ENCODE measurements at regions not wholly inside any gene's neighbourhood (a gene's known extent, or its start where the extent isn't known, plus 50 kb on each side); places are given as distances from the start of the nearest gene placed in this dataset.

DNA sequence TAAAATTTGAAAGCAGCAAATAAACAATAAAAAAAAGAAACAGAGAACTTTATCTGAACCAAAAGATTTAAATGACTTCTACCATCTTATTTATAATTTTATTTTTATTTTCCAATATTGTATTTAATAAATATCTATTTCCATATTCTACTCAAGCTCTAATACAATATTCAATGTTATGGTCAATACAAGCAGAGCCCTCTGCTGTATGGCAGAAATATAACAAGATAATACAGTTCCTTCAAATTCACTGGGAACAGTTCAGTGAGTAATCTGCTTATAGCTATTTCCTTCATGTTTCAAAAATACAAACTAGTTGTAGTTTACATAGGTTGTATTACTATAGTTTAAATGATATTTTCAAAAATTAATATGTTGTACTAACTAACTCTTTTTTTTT is 332.7 kb downstream of the PRDM9 start:
- TF ChIP-seq, protein P1, sequence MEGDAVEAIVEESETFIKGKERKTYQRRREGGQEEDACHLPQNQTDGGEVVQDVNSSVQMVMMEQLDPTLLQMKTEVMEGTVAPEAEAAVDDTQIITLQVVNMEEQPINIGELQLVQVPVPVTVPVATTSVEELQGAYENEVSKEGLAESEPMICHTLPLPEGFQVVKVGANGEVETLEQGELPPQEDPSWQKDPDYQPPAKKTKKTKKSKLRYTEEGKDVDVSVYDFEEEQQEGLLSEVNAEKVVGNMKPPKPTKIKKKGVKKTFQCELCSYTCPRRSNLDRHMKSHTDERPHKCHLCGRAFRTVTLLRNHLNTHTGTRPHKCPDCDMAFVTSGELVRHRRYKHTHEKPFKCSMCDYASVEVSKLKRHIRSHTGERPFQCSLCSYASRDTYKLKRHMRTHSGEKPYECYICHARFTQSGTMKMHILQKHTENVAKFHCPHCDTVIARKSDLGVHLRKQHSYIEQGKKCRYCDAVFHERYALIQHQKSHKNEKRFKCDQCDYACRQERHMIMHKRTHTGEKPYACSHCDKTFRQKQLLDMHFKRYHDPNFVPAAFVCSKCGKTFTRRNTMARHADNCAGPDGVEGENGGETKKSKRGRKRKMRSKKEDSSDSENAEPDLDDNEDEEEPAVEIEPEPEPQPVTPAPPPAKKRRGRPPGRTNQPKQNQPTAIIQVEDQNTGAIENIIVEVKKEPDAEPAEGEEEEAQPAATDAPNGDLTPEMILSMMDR (conservative IDR thresholded peaks at IDR 0.05; ENCODE audit: low read depth, low read length) = no peak
- TF ChIP-seq POLR2A (IDR thresholded peaks at IDR 0.05; ENCODE audit: low read depth, low read length) (no peak), RAD21 (IDR thresholded peaks at IDR 0.05; ENCODE audit: low read length) (no peak), CEBPB (IDR thresholded peaks at IDR 0.05; ENCODE audit: low read depth, low read length) (no peak), NFE2L2 (IDR thresholded peaks at IDR 0.05; ENCODE audit: low read depth, low read length) (no peak), BHLHE40 (IDR thresholded peaks at IDR 0.05; ENCODE audit: low read depth, low read length) (no peak), MAFK (IDR thresholded peaks at IDR 0.05; ENCODE audit: low read depth, low read length) (no peak)
- TF ChIP-seq, protein P2, sequence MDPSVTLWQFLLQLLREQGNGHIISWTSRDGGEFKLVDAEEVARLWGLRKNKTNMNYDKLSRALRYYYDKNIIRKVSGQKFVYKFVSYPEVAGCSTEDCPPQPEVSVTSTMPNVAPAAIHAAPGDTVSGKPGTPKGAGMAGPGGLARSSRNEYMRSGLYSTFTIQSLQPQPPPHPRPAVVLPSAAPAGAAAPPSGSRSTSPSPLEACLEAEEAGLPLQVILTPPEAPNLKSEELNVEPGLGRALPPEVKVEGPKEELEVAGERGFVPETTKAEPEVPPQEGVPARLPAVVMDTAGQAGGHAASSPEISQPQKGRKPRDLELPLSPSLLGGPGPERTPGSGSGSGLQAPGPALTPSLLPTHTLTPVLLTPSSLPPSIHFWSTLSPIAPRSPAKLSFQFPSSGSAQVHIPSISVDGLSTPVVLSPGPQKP (IDR thresholded peaks at IDR 0.05; ENCODE audit: borderline replicate concordance, low read depth, low read length) = no peak
- TF ChIP-seq, protein P3, sequence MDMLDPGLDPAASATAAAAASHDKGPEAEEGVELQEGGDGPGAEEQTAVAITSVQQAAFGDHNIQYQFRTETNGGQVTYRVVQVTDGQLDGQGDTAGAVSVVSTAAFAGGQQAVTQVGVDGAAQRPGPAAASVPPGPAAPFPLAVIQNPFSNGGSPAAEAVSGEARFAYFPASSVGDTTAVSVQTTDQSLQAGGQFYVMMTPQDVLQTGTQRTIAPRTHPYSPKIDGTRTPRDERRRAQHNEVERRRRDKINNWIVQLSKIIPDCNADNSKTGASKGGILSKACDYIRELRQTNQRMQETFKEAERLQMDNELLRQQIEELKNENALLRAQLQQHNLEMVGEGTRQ (IDR thresholded peaks at IDR 0.05; ENCODE audit: low read depth, low read length) = no peak

Data from IMR-90 (cell line).